Lung (tissue), 11 donors: ENCODE measurements at regions not wholly inside any gene's neighbourhood (a gene's known extent, or its start where the extent isn't known, plus 50 kb on each side); places are given as distances from the start of the nearest gene placed in this dataset.

Experiments used
- ATAC-seq: fragments of 200-7000 bp; cut with Tn5 transposase; one replicate; pipeline ENCODE4 v1.9.1; 2020; ENCODE audit warnings: moderate number of reproducible peaks; ENCODE audit not compliant: insufficient read depth, low FRiP score
- DNase-seq, 3 donors: peaks; one replicate each; pipeline ENCODE4 v3.0.0-alpha.2; 2013 to 2017
- H3K27ac ChIP-seq, 2 donors: one replicate each; pipeline ENCODE4 v1.5.1; 2013; ENCODE audit warnings: mild to moderate bottlenecking in 2 of 2, moderate library complexity in 2 of 2, control low read depth in 1 of 2, inconsistent platforms in 1 of 2, low read depth in 1 of 2, low read length in 1 of 2
- H3K27me3 ChIP-seq, 3 donors: one replicate each; pipeline ENCODE4 v1.5.1; 2013; ENCODE audit warnings: low read length in 2 of 3; ENCODE audit not compliant: control insufficient read depth in 3 of 3, insufficient read depth in 3 of 3
- H3K36me3 ChIP-seq, 4 donors: one replicate each; pipeline ENCODE4 v1.5.1; 2013; ENCODE audit warnings: low read length in 4 of 4, mild to moderate bottlenecking in 1 of 4, moderate library complexity in 1 of 4; ENCODE audit not compliant: control insufficient read depth in 4 of 4, insufficient read depth in 4 of 4
- H3K4me1 ChIP-seq, 5 donors: one replicate each; pipeline ENCODE4 v1.5.1; 2013; ENCODE audit warnings: low read length in 5 of 5, mild to moderate bottlenecking in 2 of 5, moderate library complexity in 1 of 5; ENCODE audit not compliant: control insufficient read depth in 5 of 5, insufficient read depth in 5 of 5
- H3K4me3 ChIP-seq: one replicate; pipeline ENCODE4 v1.5.1; 2013; ENCODE audit warnings: mild to moderate bottlenecking, control low read depth, moderate library complexity
- H3K9ac ChIP-seq, 2 donors: one replicate each; pipeline ENCODE4 v1.5.1; 2013; ENCODE audit warnings: low read length in 2 of 2, control low read depth in 1 of 2; ENCODE audit not compliant: insufficient read depth in 1 of 2
- H3K9me3 ChIP-seq, 4 donors: one replicate each; pipeline ENCODE4 v1.5.1; 2013; ENCODE audit warnings: low read length in 3 of 4, mild to moderate bottlenecking in 1 of 4, moderate library complexity in 1 of 4; ENCODE audit not compliant: control insufficient read depth in 4 of 4, insufficient read depth in 3 of 4
- WGBS, 2 donors: extraction: QIAGEN DNeasy Blood & Tissue Kit; methylation state at CpG; one replicate each; pipeline ENCODE4 v1.1.7; 2013; 5-methylcytosine and 5-hydroxymethylcytosine counted together
- TF ChIP-seq, protein P1 (sequence below): IDR thresholded peaks from 2 replicates; pipeline ENCODE4 v1.5.1; 2012; ENCODE audit warnings: mild to moderate bottlenecking; ENCODE audit errors: control extremely low read depth, extremely low read depth
- donor health status: control.
- donor health status: control.
- donor health status: Bipolar disorder and iron deficiency.
- donor health status: healthy.
- donor health status: DM: yes; HTN: yes; CAD: no.

DNA sequence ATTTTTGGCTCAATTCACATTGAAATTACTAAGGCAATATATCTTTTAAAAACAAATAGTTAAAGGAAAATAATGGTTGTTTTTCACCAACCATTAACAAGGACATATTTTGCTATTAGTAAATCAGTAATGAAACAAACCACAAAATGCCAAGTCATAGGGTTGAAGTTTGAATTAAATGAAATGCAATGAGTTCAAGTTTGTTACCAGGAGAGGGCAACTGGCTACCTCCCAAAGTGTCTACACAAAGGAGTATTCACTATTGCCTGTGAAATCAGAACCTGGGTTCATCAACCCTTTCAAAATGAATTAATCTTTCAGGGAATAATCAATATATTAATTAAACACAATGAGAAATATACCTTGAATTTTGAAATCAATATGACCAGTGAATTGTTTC lies 138.4 kb upstream of the DMRTA1 start:
- Histone ChIP-seq H3K27me3 (no peaks in the 10 kb centered on the region), H3K36me3 (no peaks in the 10 kb centered on the region), H3K4me1 (no peaks in the 10 kb centered on the region), H3K4me3 (no peak overlapping the region), H3K9ac (no peak overlapping the region), H3K9me3 (no peaks in the 10 kb centered on the region), H3K27ac (no peak overlapping the region)
- TF ChIP-seq, protein P1, sequence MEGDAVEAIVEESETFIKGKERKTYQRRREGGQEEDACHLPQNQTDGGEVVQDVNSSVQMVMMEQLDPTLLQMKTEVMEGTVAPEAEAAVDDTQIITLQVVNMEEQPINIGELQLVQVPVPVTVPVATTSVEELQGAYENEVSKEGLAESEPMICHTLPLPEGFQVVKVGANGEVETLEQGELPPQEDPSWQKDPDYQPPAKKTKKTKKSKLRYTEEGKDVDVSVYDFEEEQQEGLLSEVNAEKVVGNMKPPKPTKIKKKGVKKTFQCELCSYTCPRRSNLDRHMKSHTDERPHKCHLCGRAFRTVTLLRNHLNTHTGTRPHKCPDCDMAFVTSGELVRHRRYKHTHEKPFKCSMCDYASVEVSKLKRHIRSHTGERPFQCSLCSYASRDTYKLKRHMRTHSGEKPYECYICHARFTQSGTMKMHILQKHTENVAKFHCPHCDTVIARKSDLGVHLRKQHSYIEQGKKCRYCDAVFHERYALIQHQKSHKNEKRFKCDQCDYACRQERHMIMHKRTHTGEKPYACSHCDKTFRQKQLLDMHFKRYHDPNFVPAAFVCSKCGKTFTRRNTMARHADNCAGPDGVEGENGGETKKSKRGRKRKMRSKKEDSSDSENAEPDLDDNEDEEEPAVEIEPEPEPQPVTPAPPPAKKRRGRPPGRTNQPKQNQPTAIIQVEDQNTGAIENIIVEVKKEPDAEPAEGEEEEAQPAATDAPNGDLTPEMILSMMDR = no peak
- ATAC-seq = no peak
- no peak for DNase-seq

DNA sequence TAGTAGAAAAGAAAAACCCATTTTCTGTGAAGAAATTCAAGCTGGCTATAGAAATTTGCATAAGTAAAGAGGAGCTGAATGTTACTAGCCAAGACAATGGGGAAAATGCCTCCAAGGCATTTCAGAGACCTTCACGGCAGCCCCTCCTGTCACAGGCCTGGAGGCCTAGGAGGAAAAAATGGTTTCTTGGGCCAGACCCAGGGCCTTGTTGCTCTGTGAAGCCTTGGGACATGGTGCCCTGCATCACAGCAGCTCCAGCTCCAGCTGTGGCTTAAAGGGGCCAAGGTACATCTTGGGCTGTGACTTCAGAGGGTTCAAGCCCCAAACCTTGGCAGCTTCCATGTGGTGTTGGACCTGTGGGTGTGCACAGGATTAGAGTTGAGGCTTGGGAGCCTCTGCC lies 130.0 kb upstream of the DMRTA1 start:
- no peak overlapping the region for H3K9ac ChIP-seq
- no peaks in the 10 kb centered on the region for H3K4me1 ChIP-seq
- no peak overlapping the region for H3K27ac ChIP-seq
- H3K9me3 ChIP-seq = peaks cover 0 to 7% (median 4%) of the 10 kb centered on the region in 4 donors
- ATAC-seq (no peak), DNase-seq (no peak)
- H3K4me3 ChIP-seq = no peak overlapping the region
- no peaks in the 10 kb centered on the region for H3K27me3 ChIP-seq
- no peaks in the 10 kb centered on the region for H3K36me3 ChIP-seq
- TF ChIP-seq, protein P1 = no peak
- WGBS, 2 donors = 95% methylated on average over 1 of the region's 1 CpG

DNA sequence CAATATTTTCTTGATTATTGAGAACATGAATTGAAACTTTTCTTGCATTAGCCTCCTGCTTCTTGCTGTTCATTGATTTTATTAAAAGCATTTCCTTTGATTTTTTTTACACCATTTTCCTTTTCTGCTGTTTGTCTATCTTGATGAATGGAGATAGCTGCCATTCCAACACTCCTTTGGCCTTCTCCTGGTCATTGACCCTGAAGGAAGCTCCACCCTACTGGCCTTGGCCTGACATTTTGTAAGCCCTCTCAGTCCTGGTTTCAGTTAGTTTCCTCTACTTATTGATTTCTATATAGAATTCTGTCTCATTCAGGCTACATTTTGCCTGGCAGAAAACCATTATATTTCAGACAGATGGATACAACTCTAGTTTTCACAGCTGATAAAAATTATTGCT lies 115.1 kb upstream of the DMRTA1 start:
- Histone ChIP-seq H3K27me3 (no peaks in the 10 kb centered on the region), H3K9me3 (no peaks in the 10 kb centered on the region), H3K27ac (no peak overlapping the region), H3K4me1 (no peaks in the 10 kb centered on the region), H3K9ac (no peak overlapping the region), H3K36me3 (no peaks in the 10 kb centered on the region), H3K4me3 (no peak overlapping the region)
- ATAC-seq = no peak
- DNase-seq = no peak
- TF ChIP-seq, protein P1 = no peak

DNA sequence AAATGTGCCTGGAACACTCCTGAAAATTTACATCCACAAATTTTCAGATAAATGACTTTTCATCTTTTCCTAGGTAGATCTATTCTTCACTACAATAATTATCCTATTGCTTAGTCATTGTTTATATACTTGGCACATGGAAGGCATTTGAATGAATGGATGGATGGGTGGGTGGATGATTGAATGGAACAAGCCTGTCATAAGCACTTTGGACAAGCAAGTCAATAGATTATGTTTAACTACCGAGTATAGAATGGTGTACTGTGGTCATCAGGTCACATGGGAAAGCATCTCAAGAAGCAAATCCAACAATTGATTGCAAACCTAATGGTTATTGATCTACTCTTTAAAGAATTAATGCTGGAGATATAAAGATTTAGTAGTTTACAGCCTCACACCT lies 114.4 kb upstream of the DMRTA1 start:
- Histone ChIP-seq H3K27ac (no peak overlapping the region), H3K9ac (no peak overlapping the region), H3K4me3 (no peak overlapping the region), H3K27me3 (no peaks in the 10 kb centered on the region), H3K36me3 (no peaks in the 10 kb centered on the region), H3K4me1 (no peaks in the 10 kb centered on the region), H3K9me3 (no peaks in the 10 kb centered on the region)
- DNase-seq = no peak
- no peak for ATAC-seq
- TF ChIP-seq, protein P1 = no peak
- WGBS, 2 donors = 57 to 80% methylated on average over 1 of the region's 1 CpG
